GM19395 (cell line): ENCODE measurements at regions not wholly inside any gene's neighbourhood (a gene's known extent, or its start where the extent isn't known, plus 50 kb on each side); places are given as distances from the start of the nearest gene placed in this dataset.
A peak's percentile ranks its signal among the peaks of the same experiment; 100 is the strongest.
"Not testable (repeated sequence)": the region's sequence is repeated elsewhere in the genome, so short reads cannot be mapped to it uniquely, and the experiment has no call there.

Experiments used
- ATAC-seq: cut with Tn5 transposase; IDR thresholded peaks from one replicate; pipeline ENCODE4 v1.9.1; 2021; ENCODE audit warnings: mild to moderate bottlenecking, moderate library complexity; ENCODE audit not compliant: unreplicated experiment

- ATAC-seq: peak; percentile 88
Observed at GRCh38 chr16:10312784-10313724, 72.8 kb upstream of the ATF7IP2 start.

GRCh38 chr16:10314317-10314716 lies 71.5 kb upstream of the ATF7IP2 start:
- no peak for ATAC-seq

GRCh38 chr16:10314811-10315210 lies 71.0 kb upstream of the ATF7IP2 start:
- ATAC-seq: no peak

GRCh38 chr16:10317425-10318001 lies 68.3 kb upstream of the ATF7IP2 start:
- ATAC-seq: no peak

- ATAC-seq: no peak
Observed at GRCh38 chr16:10318798-10319500, 66.9 kb upstream of the ATF7IP2 start.

GRCh38 chr16:10321407-10322387 lies 64.2 kb upstream of the ATF7IP2 start:
- ATAC-seq: no peak

- no peak for ATAC-seq
Observed at GRCh38 chr16:10322723-10323527, 62.9 kb upstream of the ATF7IP2 start.

DNA sequence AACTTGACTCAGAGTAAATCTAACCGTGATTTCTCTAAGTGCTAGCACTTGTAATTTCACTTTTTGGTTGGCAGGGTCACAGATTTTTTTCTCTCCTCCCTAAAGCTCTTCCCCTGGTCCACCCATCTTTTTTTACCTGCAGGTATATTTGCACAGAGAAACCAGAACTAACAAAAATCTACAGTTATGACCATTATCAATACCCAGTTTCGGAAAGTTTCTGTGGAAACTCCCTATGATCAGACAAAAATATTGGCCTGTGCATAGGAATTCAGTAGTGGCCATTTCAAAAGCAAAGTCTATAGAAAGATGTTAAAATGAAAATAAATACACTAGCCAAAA lies 62.4 kb upstream of the ATF7IP2 start:
- no peak for ATAC-seq

- no peak for ATAC-seq
Observed at GRCh38 chr16:10324210-10324609, 61.7 kb upstream of the ATF7IP2 start.

DNA sequence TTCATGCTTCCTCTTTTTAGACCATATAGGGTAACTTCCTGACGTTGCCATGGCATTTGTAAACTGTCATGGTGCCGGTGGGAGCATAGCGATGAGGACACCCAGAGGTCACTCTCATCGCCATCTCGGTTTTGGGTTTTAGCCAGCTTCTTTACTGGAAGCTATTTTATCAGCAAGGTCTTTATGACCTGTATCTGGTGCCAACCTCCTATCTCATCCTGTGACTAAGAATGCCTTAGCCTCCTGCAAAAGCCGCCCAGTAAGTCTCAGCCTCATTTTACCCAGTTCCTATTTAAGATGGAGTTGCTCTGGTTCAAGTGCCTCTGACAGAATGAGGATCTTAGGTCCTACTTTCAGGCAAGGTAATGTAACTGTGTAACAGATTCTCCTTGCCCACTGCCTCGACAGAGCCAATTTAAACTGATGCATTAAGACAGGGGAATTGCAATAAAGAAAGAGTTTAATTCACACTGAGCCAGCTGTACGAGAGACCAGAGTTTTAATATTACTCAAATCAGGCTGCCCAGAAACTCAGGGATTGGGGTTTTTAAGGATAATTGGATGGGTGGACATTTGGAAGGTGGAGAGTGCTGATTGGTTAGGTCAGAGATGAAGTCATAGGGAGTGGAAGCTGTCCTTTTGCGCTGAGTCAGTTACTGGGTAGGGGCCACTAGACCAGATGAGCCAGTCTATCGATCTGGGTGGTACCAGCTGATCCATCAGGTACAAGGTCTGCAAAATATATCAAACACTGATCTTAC lies 59.9 kb upstream of the ATF7IP2 start:
- ATAC-seq: no peak

DNA sequence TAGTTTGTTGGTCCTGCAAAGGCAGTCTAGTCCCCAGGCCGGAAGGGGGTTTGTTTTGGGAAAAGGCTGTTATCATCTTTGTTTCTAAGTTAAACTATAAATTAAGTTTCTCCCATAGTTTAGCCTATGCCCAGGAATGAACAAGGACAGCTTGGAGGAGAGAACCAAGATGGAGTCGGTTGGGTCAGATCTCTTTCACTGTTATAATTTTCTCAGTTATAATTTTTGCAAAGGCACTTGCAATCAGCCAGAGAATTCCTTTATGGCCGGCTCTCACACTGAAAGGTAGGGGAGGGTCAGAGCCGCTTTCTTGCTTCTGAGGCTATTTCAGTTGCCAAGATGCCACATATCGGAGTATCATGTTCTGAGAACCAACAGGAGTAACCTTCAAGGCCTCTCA lies 59.2 kb upstream of the ATF7IP2 start:
- ATAC-seq: no peak

- ATAC-seq: not testable (repeated sequence)
Observed at GRCh38 chr16:10328291-10328690, 57.6 kb upstream of the ATF7IP2 start.

GRCh38 chr16:10332241-10332640 lies 53.6 kb upstream of the ATF7IP2 start:
- no peak for ATAC-seq

- ATAC-seq: no peak
Observed at GRCh38 chr16:10332775-10333174, 53.1 kb upstream of the ATF7IP2 start.

- ATAC-seq: no peak
Observed at GRCh38 chr16:10333321-10334032, 52.4 kb upstream of the ATF7IP2 start.

DNA sequence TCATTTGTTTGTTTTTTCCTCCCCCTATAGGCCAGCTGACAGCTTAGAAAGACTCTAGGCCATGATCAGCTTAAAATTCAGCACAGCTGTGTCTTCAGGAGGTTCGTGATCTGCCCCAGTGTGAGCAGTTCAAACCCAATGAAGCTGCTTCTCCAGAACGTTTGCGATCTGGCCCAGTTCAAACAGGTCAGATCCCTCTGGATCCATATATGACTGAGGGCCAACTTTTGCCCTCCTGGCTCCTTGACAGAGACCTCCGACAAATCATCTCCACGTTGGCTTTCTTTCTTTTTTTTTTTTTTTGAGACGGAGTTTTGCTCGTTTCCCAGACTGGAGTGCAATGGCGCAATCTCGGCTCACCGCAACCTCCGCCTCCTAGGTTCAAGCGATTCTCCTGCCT lies 50.2 kb upstream of the ATF7IP2 start:
- no peak for ATAC-seq
